ENCODE measurements at regions not wholly inside any gene's neighbourhood (a gene's known extent, or its start where the extent isn't known, plus 50 kb on each side); places are given as distances from the start of the nearest gene placed in this dataset.

DNA sequence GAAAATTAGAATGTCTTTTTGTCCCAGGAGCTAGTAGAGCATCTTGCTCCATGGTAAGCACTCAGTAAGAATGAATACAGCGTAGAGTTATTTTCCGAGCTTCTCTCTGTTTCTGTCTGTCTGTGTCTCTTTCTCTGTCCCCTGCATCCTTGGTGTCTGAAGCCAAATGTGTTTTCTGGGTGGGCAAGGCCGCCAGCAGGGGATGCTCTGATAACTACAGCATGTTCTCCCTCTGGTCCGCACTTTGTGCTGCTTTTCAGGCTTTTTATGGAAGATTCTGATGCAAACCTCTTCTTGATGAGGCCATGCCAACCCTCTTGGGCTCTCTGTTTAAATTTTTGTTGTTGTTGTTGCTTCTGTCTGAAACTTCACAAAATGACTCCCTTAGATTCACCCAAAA lies 142.8 kb upstream of the UBL3 start:
- no peak for DNase-seq

DNA sequence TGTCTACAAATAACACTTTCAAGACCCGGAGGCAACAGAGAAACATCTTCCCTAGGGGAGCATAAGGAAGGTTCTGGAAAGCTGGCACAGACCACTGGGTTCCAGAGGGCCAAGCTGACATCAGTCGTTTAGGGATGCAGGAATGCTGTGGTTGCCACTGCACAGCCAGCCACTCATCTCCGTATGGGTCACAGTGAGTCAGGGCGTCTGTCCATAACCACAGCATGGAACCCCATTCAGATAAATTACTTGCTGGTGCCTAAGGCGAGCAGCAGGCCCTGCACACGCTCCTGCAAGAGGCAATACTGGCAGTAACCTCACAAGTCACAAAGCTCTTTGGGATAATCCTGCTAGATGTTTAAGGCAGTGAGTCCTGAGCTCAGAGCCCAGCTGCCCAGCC lies 140.9 kb upstream of the UBL3 start:
- no peak for DNase-seq

DNA sequence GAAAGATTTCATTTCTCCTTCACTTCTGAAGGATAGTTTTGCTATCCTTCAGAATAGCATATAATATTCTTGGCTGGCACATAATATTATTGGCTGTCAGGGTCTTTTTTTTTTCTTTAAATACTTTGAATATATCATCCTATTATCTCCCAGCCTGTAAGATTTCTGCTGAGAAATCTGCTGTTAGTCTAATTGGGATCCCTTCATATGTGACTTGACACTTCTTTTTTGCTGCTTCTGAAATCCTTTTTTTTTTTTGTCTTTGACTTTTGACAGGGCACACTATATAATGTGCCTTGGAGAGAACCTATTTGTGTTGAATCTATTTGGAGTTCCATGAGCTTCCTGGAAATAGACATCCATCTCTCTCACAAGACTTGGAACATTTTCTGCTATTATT lies 136.9 kb upstream of the UBL3 start:
- no peak for DNase-seq

GRCh38 chr13:29980339-29980738 lies 129.9 kb upstream of the UBL3 start:
- DNase-seq = no peak

DNA sequence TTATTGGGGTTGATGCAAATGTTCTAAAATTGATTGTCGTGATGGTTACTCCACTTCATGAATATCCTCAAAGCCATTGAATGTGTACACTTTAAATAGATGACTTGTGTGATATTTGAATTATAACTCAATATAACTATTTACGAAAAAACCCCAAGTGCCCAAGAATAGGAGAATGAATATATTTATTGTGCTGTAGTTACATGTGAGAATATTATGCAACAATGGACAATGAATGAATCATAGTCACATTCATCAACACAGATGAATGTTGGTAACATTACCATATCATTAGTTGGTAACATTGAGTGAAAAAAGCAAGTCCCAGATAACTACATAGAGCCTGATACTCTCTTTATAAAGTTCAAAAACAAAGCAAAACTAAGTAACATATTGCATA lies 127.8 kb upstream of the UBL3 start:
- no peak for DNase-seq

- no peak for DNase-seq
Observed at GRCh38 chr13:29977476-29978120, 127.2 kb upstream of the UBL3 start.

DNA sequence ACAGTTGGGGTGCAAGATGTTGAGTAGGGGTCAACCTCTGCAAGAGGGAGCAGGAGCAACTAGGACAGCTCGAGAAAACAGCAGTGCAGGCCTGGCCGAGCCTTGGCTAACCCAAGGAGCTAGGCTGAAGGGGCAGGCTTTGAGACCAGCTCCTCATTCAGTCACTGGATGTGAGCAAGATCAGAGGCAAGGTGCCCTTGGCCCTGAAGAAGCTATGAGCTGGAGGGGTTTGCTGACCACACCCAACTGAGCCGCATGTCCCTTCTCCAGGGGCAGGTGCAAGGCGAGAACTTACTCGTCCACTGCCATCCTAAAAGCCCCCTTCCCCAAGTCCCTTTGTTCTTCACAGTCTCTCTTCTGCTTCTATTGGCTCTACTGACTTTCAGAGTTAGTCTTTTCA lies 126.1 kb upstream of the UBL3 start:
- no peak for DNase-seq

DNA sequence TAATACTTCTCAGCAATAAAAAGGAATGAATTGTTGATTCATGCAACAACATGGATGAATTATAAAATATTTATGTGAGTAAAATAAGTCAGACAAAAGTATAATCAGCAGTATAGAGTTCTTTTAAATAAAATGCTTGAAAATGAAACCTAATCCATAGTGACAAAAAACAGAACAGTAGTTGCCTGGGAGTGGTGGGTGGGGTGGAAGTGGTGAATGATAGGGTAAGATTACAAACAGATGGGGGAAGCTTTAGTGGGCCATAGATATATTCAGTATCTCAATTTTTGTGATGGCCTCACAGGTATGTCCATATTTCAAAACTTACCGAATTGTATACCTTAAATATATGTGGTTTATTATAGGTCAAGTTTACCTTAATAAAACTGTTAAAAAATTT lies 124.9 kb upstream of the UBL3 start:
- no peak for DNase-seq

- no peak for DNase-seq
Observed at GRCh38 chr13:29969286-29969685, 118.9 kb upstream of the UBL3 start.

GRCh38 chr13:29964181-29964845 lies 113.9 kb upstream of the UBL3 start:
- DNase-seq = no peak

- no peak for DNase-seq
Observed at GRCh38 chr13:29963089-29963488, 112.7 kb upstream of the UBL3 start.

DNA sequence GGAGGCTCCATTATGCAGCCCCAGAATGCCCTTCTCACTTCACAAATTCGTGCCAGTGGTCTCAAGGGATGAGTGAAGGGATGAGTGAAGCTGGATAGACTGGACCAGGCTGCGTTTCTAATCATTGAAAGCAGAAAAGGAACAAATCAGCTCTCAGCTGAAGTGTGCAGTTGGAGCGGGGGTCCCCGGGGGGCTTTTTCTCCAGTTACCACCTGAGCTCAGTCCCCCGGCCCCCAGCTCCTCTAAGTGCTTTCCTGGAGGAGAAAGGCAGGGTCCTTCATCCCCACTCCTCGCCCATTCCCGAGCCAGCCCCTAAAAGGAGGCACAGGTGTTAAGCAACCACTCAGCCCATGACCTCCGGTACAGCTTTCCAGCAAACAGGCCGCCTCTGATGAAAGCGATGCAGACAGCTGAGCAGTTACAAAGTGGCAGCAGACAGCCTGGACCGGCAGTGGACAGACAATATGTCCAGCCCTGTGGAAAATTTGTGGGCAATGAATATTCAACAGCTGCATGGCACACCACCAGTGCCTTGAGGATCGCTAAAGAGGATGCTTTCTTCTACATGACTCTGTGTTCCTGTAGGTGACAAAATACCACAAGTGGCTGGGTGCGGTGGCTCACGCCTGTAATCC lies 110.7 kb upstream of the UBL3 start:
- DNase-seq = no peak

- DNase-seq = no peak
Observed at GRCh38 chr13:29959603-29960002, 109.2 kb upstream of the UBL3 start.

DNA sequence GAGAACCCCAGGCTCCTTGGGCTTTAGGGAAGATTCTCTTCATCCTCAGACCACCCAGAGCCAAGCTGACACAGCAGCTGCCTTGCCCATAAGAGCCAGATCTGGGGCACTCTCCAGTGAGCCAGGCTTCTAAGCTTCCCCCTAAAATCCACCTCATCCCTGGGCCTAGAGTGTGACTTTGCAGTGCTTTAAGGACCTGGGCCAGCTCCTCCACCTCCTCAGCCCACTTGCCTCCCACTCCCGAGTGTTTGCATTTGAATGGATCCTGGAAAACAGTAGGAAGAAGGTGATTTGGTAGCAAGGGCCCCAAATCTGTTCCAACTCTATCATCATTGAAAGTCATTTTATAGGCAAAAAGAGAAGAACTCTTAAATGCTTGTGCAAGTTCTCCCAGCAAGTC lies 108.7 kb upstream of the UBL3 start:
- no peak for DNase-seq

GRCh38 chr13:29958476-29958875 lies 108.1 kb upstream of the UBL3 start:
- no peak for DNase-seq

DNA sequence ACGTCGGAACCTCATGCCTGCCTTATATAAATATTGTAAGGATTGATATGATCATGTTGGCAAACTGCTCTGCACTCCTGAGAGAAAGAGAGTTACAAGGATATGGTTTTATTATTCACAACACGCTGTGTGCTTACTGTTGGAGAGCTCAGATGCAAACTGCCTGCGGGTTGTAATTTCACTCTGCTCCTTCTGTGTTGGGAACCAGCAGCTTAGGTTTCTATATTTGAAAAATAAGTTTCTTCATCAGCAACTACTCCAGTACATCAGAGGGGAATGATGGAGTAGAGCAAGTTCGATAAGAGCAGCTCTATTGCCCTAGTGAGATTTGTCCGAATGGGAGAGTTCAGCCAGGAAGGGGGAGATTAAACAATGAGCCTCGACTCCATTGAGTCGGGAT lies 106.9 kb upstream of the UBL3 start:
- no peak for DNase-seq

DNA sequence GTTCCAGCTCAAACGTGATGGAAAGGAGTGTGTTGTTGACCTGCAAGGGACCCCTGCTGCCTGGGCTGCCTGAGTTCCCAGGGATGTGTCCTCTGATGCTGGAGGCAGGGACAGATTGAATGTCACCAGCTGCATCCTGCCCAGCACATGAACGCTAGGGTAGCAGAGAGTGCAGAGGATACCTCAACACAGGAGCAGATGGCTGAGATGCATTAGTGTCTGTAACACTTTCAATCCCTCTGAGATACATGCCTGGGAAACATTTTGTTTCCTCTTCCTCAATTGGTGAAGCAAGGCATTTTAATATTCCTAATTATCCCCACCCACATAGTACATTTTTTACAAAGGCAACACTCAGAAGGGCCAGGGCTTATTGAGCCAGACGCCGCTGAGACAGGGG lies 106.4 kb upstream of the UBL3 start:
- DNase-seq = no peak

DNA sequence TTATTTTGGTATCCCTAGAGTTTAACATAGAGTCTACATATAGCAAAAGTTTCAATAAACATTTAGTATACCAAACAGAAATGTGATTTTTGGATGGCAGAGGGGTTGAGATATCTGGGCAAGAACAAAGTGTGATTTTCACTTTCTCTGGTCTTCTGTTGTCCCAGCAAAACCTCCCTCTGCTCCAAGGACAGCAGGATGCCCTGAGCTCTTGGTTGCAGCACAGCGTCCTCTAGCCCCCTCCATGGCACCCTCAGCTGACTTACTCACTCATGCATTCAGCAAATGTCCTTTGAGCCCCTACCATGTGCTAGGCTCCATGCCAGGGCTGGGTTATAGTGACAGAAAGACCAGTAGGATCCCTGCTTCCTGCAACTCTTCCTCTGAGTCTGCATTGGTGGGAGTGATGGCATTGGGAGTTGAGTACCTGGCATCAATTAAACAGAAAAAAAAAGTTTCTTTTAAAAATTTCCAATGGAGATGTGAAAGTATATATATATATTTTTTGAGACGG lies 104.8 kb upstream of the UBL3 start:
- no peak for DNase-seq

GRCh38 chr13:29954082-29955028 lies 103.9 kb upstream of the UBL3 start:
- no peak for DNase-seq

DNA sequence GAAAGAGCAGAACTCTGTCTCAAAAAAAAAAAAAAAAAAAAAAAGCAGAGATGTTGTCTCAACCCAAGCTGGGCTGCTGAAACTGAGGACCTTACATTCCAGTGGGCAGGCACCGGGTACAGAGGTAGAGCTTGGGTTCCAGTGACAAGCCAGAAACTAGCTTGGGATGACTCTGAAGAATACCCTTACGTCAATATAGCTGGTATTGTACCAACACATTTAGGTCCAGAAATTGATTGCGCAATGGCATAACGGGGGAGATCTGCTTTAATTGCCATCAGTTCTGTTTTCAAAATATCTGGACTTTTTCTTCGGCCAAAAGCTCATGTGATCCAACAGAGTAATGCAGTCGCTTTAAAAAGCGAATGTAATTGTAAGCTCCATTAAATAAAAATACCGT lies 103.1 kb upstream of the UBL3 start:
- DNase-seq = no peak

- no peak for DNase-seq
Observed at GRCh38 chr13:29952245-29952644, 101.8 kb upstream of the UBL3 start.

- DNase-seq = no peak
Observed at GRCh38 chr13:29948791-29949190, 98.4 kb upstream of the UBL3 start.

DNA sequence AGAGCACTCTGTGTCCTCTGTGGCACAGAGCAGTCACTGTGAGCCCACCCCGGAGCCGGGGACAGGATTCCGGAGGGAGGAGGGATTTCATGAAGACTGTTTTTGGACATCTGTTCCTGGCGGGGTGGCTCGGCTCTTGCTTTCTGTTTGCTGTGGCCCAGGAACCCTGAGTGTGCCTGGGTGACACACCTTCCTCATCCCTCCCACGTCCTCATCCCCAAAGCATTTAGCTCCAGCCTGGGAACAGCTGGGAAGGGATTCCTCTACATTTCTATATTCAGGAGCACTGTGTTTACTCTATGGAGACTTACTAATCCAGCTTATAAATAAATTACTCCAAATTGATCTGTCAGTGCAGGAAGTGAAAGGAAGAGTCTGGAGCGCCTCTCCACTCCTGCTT lies 97.8 kb upstream of the UBL3 start:
- DNase-seq = no peak
